MV-4-11 (cell line): ENCODE measurements at regions not wholly inside any gene's neighbourhood (a gene's known extent, or its start where the extent isn't known, plus 50 kb on each side); places are given as distances from the start of the nearest gene placed in this dataset.
"Not testable (repeated sequence)": the region's sequence is repeated elsewhere in the genome, so short reads cannot be mapped to it uniquely, and the experiment has no call there.

ENCODE experiments used
- DNase-seq: peaks from one replicate; lab custom pipeline; 2025; lab: John Stamatoyannopoulos, UW

GRCh38 chr20:22951966-22952365 is 83.1 kb upstream of the SSTR4 start:
- no peak for DNase-seq

- DNase-seq, result no peak
Measured at GRCh38 chr20:22954661-22955060, 80.5 kb upstream of the SSTR4 start.

DNA sequence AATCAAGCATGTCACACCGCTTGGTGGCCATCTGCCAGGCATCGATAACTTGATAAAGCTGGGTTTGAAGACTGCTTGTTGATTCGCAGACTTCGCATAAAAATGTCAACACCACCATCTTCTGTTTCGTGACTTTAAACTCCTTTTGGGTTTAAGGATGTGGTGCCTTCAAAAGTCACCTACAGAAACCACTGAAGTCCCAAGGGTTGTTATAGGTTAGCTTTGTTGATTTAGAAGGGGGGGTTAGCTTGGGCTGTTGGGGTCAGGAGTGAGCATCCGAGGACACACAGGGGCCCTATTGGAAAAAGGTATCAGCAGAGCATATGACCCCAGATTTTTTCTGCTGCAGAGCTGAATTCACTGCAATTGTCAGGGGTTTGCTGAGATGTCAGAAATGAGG is 76.7 kb upstream of the SSTR4 start:
- no peak for DNase-seq

- DNase-seq, result no peak
Measured at GRCh38 chr20:22962567-22963439, 72.3 kb upstream of the SSTR4 start.

DNA sequence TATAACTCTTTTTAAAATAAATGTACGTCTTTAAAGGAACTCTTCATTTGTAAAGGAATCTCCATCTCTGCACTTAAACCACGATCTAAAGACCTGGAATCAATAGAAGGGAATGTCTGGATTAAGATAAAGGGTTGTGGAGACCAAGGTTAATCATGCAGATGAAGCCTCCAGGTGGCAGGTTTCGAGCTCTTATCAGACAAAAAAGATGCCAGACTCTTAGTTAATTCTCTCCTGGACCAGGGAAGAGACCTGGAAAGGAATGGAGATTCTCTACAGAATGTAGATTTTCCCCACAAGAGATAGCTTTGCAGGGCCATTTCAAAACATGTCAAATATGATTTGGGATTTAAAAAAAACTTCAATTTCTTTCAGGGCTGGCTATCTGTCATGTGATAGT is 71.5 kb upstream of the SSTR4 start:
- DNase-seq, result no peak

DNA sequence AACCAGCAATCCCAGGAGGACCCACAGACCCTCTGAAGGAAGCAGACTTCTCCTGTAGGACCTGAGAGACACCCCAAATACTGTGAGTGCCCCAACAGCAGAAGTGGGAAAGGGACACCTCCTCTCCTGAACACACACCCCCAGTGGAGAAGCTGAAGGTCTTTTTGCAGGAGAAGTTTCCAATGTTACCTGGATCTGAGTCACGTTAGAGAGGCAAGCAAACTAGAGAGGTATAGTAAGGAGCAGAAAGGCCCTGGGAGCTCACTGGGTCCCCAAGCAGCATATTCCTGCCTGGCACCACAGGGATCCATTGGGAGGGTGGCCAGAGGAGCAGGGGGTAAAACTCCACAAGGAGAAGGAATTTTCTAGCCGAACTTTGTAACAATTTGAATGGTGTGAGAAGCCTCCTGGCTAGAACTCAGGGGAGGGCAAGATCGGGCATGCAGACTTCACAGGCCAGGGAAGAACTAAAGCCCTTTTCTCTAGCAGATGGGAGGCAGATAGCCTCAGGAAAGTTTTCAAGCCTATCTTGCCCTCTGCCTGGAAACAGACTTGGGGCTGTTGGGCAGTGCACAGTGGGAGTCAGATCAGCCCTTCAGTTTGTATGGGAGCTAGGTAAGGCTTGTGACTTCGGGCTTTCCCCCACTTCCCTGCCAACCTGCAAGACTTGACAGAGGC is 68.2 kb upstream of the SSTR4 start:
- DNase-seq, result no peak

DNA sequence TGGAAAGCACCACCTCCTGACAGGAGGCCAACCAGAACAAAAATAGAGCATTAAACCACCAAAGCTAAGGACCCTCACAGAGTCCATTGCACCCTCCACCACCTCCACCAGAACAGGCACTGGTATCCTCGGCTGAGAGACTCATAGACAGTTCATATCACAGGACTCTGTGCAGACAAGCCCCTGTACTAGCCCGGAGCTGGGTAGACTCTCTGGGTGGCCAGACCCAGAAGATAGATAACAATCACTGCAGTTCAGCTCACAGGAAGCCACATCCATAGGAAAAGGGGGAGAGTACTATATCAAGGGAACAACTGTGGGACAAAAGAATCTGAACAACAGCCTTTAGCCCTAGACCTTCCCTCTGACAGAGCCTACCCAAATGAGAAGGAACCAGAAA is 67.4 kb upstream of the SSTR4 start:
- DNase-seq, result not testable (repeated sequence)

DNA sequence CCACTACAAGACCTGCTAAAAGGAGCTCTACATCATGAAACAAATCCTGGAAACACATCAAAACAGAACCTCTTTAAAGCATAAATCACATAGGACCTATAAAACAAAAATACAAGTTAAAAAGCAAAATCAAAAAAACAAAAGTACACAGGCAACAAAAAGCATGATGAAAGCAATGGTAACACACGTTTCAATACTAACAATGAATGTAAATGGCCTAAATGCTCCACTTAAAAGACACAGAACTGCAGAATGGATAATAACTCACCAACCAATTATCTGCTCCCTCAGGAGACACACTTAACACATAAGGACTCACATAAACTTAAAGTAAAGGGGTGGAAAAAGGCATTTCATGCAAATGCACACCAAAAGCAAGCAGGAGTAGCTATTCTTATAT is 66.1 kb upstream of the SSTR4 start:
- DNase-seq, result not testable (repeated sequence)

GRCh38 chr20:22971077-22971476 is 64.0 kb upstream of the SSTR4 start:
- DNase-seq, result not testable (repeated sequence)

- no peak for DNase-seq
Measured at GRCh38 chr20:22974354-22974753, 60.8 kb upstream of the SSTR4 start.

DNA sequence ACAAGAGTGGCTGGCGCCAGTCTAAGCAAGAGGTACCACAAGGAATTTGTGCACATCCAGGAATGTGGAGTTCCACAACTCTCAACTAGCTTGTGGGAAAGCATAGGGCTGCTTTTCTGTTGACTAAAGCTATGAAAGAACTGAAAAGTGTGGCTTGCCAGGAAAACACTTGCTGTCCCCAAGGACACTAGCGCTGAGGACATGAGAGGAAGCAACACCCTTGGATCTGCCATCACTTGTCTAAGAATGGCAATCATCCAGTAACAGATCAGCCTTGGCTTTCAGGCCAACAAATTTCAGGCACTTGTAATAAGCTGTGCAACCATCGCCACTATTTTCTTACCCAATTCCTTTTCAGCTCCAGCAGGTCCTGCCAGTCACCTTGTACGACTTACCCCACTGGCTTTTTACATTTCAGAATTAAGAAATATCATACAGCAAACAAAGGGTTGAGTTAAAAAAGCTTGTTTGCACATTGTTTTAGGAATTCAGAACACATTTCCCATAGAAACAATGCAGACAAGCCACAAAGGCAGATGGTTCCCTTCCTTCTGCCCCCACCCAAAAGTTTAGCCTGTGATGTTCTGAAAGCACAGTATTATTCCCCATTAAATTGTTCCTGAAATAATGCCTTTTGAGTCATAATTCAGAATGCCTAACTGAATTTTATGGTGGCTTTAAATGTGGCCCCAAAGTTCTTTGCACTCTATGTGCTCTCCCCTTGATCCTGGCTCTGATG is 57.9 kb upstream of the SSTR4 start:
- DNase-seq, result no peak

- DNase-seq, result no peak
Measured at GRCh38 chr20:22984008-22984407, 51.1 kb upstream of the SSTR4 start.

DNA sequence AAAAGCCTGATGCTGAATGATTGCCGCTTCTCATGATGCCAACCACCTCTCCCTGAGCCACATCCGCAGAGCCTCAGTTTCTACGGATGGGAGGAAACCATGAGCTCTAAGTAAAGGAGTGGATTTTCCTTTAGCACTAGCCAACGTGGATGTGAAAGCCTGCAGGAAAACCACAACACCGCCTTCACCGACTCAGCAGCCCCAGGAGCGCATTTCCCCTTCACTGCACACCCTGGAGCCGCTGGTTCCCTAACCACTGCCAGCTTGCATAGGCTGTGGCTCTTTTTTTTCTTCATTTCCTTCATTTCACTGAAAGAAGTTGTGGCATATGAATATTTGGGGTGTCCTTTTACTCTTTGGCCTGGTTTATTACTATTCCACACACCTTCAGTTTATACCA is 50.5 kb upstream of the SSTR4 start:
- DNase-seq, result peak; percentile 93

DNA sequence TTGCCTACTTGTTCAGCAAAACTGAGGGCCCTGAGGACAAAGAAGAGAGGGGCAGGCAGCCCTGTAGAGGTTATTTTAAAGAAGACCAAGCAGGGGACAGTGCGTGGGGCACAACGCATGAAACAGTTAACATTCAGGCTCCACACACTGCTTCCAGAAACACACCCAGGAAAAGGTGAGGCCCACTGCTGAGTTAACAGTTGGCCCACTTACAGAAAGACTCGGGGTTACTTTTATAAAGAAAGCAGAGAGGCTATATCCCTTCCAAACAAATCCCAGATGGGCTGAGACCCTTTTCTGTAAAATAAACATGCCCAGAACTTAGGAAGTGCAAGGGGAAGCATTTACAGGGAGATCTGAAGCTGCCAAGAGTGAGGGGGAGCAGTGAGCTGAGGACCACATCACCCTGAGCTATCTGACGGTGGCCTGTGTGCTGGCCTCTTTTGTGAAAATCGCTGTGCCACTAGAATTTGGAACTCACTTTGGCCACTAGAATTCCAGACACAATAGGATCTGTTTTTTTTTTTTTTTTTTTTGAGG is 49.8 kb upstream of the SSTR4 start:
- no peak for DNase-seq
